HG03196 (cell line): ENCODE measurements at regions not wholly inside any gene's neighbourhood (a gene's known extent, or its start where the extent isn't known, plus 50 kb on each side); places are given as distances from the start of the nearest gene placed in this dataset.

Experiments
- ATAC-seq: cut with Tn5 transposase; IDR thresholded peaks from one replicate; pipeline ENCODE4 v1.9.1; 2021; ENCODE audit not compliant: unreplicated experiment

DNA sequence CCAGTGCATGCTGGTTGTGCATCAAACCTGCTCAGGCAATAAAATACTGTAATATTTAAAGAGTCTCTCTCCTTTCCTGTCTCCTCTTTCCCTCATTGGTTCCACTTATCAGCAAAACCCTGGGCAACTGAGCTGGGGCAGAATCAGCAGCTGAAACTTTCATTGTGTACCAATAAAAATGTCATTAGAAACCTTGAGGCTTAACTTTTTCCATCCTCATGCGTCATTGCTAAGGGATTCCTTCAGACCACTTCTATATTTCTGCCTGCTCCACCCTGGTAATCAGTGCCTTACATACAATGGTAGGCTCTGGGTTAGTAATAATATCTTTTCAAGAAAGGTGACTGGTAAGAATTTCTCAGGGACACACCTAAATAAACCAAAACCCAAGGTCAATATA, 880.3 kb downstream of the RPA4 start:
- ATAC-seq = no peak

DNA sequence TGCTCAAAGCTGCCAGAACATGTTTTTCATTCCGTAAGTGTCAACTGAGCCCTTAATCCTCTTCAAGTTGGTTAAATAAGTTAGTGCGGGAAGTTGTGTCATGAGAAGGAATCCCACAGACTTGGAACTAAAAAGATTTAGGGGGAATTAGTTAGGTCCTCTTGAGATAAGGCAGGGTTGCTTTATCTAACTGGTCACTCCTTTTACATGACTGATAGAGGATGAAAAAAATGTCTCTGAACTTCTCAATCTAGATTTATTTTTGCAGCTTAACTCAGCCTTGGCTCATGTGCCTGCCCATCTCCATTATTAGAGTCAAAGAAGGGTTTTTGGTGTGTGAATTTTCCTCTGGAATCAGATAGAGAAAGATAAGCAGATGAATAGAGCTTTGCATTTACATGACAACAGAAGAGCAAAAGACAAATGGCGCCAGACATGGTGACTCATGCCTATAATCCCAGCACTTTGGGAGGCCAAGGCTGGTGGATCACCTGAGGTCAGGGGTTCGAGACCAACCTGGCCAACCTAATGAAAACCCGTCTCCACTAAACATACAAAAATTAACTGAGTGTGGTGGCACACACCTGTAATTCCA, 882.9 kb downstream of the RPA4 start:
- ATAC-seq = no peak

DNA sequence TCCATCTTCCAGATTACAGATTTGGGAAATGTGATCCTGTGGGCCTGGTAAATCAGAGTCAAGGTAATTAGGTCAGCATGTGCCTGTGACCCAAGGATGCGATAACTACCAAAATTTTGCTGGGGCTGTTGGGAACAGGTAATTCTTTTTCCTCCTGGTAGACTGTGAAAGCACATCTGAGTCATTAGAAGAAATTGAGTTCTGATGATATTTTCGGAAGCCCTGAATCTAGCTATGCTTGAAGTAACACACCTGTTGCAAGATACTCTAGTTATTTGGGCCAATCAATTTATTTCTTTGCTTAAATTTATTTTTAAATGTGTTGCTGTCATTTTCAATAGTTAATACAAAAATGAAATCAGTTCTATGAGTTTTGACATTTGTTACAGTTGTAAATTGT, 903.6 kb downstream of the RPA4 start:
- ATAC-seq = no peak

DNA sequence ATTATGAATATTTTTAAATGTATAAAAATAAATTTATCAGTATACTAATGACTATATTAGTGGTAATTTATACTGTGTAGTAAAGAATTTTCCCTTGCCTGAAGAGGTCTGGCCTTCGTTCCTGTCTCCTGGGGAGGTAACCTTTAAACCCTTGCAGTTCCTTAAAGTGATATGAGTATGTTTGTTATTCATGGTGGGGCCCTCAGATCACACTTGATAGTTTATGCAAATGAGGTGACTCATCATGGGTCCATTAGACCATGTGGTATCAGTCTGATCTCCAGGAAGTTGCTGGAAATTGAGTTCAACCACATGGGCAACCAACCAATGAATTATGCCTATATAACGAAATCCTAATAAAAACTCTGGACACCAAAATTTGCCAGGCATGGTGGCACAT, 904.1 kb downstream of the RPA4 start:
- ATAC-seq = no peak

GRCh38 chrX:97790850-97791249, 907.1 kb downstream of the RPA4 start:
- no peak for ATAC-seq

- ATAC-seq = no peak
These were observed 913.4 kb downstream of the RPA4 start for GRCh38 chrX:97797076-97797475.

- ATAC-seq = no peak
These were observed 922.5 kb downstream of the RPA4 start for GRCh38 chrX:97806238-97806637.

GRCh38 chrX:97806946-97807345, 923.2 kb downstream of the RPA4 start:
- no peak for ATAC-seq

- no peak for ATAC-seq
These were observed 936.5 kb downstream of the RPA4 start for GRCh38 chrX:97820170-97820569.

DNA sequence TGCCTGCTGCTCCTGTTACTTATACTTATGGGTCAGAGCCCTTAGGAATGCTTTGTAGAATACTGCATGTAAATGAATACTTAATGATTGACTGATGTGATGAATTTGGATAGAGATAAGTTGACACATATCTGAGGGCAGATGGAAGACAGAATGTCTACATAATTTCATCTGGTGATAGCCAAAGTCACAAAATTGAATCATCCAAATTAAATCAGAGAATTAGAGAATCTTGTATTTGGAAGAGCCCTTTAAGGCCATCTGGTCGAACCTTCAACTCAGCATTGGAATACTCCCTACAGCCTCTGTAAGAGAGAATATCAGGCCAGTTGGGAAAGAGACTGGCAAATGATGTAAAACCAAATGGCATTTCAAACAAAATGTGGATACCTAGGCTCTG, 944.8 kb downstream of the RPA4 start:
- no peak for ATAC-seq

DNA sequence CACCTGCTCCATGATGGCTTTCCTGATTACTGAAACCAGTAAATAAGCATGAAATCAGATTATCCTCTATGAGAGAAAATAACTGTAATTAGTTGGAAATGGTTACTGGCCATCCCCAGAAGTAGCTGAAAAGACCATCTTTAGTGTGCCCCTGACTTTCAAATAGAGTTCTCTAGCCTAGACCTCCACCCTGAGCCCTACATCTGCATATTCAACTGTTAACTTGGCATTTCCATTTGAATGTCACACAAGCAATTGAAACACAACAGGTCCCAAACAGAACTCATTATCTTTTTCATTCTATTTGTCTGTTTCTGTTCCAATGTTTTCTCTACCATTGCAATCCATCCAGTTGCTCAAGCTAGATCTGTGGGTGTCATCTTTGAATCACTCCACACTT, 952.3 kb downstream of the RPA4 start:
- ATAC-seq = no peak

GRCh38 chrX:97841544-97842179, 958.0 kb downstream of the RPA4 start:
- ATAC-seq = no peak

DNA sequence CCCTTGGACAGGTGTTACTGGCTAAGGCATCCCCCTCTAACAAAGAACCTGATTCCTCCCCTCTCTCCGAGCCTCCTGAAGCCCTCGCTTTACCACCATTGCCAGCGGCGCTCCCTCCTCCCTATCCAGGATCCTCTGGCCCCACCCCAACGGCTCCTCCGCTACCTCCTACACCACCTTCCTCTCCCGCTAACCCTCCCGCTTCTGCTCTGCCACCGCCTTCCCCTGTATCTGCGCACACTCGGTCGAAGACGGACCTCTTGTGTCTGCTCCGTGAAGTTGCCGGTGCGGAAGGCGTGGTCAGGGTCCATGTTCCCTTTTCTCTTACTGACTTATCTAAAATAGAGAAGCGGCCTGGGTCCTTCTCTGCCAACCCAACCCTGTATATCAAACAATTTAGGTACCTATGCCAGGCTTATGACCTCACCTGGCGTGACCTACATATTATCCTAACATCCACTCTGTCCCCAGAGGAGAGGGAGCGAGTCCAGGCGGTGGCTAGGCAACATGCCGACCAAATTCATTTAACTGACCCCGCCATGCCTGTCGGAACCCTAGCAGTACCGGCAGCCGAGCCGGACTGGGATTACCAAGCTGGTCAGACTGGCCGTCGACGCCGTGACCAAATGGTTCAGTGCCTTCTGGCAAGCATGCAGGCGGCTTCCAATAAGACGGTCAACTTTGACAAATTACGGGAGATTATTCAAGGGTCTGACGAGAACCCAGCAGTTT, 958.9 kb downstream of the RPA4 start:
- no peak for ATAC-seq

GRCh38 chrX:97843200-97843811, 959.6 kb downstream of the RPA4 start:
- no peak for ATAC-seq

GRCh38 chrX:97844161-97844560, 960.5 kb downstream of the RPA4 start:
- no peak for ATAC-seq

DNA sequence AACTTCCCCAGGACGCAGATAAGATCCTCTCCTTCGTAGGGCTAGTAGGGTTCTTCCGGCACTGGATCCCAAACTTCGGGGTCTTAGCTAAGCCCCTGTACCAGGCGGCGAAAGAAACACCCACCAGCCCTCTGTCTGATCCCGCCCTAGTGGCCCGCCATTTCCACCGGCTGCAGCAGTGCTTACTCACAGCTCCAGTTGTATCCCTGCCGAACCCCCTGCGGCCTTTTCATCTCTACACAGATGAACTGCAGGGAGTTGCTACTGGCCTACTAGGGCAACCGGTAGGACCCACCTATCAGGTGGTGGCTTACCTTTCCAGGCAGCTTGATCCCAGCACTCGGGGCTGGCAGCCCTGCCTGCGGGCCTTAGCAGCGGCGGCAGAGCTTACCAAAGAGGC, 961.2 kb downstream of the RPA4 start:
- ATAC-seq = no peak

DNA sequence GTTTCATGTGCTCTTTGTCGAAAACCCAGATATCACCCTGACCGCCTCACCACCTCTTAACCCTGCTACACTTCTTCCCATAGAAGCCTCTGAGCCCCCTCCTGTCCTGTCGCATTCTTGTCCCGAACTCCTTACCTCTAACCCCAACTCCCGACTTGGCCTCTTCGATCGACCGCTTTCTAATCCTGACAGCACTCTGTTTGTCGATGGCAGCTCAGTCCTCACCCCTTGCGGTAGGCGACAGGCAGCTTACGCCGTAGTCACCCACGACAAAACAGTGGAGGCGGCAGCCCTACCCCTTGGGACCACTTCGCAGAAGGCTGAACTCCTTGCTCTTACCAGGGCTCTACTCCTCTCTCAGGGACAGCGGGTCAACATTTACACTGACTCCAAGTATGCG, 961.7 kb downstream of the RPA4 start:
- no peak for ATAC-seq

GRCh38 chrX:97846228-97846627, 962.5 kb downstream of the RPA4 start:
- no peak for ATAC-seq

- ATAC-seq = no peak
These were observed 963.1 kb downstream of the RPA4 start for GRCh38 chrX:97846718-97847237.

DNA sequence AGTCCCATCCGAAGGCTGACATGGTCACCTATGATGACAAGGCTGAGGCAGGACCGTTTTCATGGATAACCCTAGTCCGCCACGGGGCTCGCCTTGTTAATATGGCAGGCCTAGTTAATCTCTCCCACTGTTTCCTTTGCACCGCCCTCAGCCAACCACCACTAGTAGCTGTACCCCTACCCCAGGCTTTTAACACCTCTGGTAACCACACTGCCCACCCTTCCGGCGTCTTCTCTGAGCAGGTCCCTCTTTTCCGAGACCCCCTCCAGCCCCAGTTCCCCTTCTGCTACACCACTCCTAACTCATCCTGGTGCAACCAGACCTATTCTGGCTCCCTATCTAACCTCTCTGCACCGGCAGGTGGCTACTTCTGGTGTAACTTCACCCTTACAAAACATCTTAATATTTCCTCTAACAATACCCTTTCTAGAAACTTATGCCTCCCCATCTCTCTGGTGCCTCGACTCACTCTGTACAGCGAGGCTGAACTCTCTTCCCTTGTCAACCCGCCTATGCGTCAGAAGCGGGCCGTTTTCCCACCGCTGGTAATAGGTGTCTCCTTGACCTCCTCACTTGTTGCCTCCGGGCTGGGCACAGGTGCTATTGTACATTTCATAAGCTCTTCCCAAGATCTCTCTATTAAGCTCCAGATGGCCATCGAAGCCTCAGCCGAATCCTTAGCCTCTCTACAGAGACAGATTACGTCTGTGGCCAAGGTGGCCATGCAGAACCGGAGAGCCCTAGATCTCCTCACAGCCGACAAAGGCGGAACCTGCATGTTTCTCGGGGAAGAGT, 964.4 kb downstream of the RPA4 start:
- no peak for ATAC-seq

- ATAC-seq = no peak
These were observed 966.2 kb downstream of the RPA4 start for GRCh38 chrX:97849951-97850350.
